Nucleus accumbens (tissue), 56 donors: ENCODE measurements at regions not wholly inside any gene's neighbourhood (a gene's known extent, or its start where the extent isn't known, plus 50 kb on each side); places are given as distances from the start of the nearest gene placed in this dataset.
A peak's percentile ranks its signal among the peaks of the same experiment; 100 is the strongest.

Experiments used
- DNase-seq, 56 donors: peaks; one replicate each; lab custom pipeline; 2025; lab: John Stamatoyannopoulos, UW

DNA sequence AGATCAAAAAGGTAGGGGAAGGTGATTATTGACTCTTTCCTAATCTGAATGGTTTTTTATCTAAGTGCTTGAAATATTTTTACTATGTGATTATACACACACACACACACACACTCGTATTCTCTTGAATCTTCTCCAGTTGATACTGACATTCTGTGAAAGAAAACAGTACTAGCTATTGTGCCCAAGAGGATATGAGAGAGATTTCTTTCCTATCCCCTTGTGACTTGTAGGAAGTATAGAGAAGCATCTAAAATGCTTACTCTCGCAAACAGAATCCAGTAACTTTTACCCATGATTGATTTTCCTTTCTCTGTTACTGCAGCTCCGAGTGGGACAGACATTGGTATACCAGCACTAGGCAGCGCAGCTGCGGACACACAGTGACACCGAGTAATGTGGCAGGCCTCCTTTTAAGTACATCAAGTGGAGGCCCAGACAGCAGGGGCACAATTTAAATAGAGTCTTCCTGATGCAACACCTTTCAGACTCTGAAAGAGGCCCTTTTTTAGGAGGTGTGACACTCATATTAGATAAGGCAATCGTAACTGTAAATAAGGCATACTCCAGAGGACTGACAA lies 421.0 kb upstream of the CNTN4 start:
- DNase-seq: no peak

DNA sequence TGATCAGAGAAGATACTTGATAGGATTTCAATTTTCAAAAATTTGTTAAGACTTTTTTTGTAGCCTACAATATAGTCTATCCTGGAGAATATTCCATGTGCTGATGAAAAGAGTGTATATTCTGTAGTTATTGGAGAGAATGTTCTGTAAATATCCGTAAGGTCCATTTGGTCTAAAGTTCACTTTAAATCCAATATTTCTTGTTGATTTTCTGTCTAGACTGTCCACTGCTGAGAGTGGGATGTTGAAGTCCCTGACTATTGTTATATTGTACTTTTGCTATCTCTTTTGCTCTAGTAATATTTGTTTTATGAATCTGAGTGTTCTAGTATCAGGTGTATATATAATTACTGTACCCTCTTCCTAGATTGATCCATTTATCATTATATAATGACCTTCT lies 406.2 kb upstream of the CNTN4 start:
- DNase-seq: no peak

DNA sequence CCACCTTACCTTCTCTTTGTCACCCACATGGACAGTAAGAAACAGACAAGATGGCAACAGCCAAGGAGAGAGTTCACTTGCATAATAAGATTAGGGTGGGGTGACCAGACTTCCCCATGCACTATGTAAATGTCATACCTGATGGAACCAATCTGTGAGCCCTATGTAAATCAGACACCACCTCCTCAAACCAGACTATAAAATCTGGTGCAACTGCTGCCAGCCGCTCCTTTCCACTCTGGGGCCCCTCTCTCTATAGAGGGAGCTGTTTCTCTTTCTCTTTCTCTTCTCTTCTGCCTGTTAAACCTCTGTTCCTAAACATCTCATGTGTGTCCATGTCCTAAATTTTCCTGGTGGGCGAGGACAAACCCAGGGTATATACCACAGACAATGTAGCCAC lies 405.5 kb upstream of the CNTN4 start:
- no peak for DNase-seq

DNA sequence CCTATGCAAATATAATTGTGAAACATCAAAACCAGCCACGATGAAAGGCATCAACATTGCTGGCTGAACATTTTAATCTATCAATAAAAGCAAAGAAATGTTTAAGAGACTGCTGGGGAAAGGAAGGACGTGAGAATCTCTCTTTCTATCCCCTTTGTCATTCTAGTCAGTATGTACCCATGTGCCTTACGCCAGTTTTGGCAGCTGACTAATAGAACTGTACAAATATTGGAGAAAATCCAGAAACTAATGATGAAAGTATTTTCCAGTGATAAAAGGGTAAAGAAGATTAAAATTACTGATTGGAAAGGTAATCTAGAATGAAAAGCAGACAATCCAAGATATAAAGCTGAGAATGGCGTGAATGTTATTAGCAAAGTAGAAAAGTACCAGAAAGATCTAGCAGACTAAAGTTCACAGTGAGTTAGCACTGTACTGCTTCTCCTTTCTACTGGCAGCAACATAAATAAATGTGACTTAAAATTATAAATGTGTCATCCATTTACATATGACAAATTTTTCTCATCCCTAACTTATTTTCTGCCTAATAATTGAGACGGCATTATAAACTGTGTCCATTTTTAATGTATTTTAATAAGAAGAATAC lies 401.9 kb upstream of the CNTN4 start:
- no peak for DNase-seq

DNA sequence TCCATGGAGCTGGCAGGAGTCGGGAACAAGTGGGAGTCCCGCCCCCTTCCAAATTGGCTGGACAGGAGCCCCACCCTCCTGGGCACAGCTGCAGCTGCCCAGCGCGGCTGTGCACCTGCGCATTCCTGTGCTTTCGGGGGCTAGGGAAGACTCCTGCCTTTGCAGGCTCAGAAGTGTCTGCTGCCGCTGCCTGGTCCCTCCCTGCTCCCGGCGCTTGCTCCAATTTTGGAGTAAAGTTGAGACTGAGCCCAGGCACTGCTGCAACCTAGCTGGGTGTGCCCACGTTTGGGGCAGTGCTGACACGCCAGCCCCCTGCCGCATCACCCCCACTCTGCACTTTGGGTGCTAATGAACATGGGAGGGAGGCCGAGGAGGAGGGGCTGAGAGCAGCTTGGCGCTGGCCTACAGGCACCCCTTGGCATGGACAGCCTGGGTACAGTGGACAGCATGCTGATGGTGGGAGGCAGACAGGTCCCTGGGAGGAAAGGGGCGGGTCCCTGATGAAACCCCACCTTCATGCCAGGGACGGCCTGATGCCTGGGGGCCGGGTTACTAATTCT lies 399.2 kb upstream of the CNTN4 start:
- DNase-seq: no peak

DNA sequence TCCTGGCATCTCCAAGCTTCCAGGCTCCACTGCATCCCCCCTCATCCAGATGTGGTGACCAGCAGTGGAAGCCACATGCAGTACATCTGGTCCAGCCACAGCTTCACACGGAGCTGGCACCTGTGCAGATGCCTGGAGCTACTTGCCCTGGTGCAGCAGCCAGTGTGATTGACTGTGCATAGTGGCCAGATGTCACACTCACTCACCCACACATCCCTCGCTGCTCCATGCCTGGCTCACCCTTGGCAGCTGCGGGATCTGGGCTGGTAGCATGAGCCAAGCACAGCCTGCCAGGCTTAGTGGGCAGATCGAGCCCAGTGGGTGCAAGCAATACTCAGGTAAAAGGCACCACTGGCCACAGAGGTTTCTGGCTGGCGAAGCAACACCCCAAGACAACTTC lies 398.0 kb upstream of the CNTN4 start:
- no peak for DNase-seq

DNA sequence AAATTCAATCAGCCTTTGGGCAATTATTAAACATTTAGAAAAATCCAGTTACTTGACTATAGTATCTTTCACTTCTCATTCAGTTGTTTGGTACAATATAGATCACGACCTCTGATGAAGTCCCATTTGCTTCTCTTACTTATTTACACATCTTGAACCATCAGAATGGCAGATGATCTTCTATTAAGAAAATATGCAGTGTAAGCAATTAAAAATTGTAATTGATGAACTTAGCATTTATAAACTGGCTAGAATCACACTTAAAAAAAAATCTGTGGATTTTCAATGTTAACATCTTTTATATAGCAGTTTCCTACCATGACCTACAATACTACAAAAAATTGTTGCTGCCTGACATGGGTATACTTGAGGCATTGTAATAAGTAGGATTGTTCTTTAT lies 395.5 kb upstream of the CNTN4 start:
- no peak for DNase-seq

DNA sequence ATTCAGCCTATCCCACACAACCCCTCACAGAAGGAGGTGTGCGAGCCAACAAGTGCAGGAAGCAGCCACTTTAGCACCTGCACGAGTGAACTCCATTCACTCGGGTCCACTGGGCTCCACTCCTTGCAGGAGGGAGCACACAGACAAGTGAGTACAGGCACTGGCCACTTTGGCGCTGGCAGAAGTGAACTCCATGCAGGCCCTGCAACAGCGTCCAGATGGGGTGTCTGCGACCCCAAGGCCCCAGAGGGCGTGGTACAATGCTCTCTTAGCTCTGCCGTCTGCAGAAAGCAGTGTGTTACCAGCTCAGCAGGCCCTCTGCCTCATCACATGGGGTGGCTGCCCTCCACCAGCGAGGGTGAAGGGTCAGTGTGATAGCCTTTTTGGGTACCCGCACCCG lies 388.0 kb upstream of the CNTN4 start:
- DNase-seq: no peak

DNA sequence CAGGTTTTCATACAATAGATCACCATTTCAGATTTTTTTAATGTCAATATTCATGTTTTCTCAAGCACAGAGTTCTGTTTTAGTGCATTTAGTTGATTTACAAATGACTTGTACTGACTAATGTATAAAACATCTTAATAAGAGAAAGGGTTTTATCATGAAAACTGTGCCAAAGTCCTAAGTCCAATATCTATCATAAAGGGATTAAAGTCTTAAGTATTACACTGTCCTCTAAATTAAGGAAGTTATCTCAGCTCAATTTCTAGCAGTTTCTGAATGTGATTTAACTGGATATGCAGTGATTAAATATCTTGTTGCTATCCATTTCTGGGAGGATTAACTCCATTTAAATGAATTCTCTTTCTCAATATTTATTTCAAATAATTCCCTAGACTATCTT lies 381.1 kb upstream of the CNTN4 start:
- DNase-seq: no peak

DNA sequence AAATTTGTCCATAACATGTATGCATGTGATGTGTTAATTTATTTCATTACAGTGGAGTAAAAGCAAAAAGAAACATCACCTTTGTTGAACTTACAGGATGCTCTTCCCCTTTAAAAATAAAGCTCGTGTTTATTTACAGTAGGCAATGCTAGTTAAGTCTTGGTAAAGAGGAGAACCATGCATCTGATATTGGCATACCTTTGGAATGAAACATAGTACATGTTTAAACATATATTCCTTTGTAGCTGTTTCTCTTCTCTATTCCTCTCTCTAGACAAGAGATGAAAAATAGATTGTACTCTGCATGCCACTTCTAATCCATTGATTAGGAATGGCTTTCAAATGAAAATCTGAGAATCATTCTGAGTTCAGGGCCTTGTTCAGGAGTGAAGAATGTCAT lies 374.9 kb upstream of the CNTN4 start:
- no peak for DNase-seq

DNA sequence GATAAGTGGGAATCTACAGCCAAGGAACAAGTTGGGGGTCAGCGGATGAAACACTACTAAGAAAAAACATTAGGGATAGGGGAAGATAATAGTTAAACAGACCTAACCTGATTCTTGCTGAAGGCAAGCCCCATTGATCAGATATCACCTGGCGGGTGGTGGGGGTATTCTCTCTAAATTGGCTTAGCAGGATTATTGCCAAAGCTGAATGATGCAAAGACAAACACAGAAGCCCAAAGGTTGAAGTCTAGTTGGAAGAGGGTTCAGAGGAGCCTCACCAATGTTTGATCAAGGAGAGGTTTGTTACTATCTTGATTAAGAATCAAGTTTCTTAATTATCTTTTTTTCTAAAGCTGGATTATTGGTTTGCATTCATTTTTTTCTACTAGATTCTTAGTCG lies 371.9 kb upstream of the CNTN4 start:
- DNase-seq: no peak

DNA sequence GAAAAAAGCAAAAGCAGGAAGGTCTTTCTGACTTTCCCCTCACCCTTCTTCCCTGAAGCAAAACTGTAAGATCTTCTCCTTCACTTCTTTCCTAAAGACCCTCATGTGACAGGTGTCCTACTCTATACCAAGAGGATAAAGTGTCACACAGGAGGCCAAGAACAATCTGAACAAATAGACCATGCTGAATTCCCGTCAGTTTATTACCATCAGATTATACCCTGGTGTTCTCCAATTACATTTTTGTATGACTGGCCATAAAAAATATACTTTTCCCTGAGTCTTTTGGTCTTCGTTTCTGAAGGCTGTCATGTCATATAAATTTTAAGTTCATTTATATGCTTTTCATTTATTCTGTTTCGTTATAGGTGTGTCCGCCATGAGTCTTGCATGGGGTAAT lies 371.4 kb upstream of the CNTN4 start:
- no peak for DNase-seq

DNA sequence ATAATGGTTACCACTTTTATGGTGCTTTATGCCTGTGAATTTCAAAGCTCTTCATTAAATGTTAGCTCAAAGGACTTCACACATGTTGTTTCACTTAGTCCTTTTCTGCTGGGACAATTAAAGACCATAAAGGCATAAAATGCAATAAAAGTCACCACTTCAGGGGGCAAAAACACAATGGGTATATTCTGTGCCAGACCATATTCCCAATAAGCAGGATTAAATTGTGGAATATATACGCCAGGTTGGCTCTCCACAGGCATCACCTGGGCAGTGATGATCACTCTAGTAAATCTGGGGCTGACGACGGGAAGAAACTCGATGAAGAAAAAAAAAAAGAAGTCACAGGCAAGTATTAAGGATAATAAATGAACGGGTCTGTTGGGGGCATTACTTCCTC lies 370.2 kb upstream of the CNTN4 start:
- DNase-seq: no peak

DNA sequence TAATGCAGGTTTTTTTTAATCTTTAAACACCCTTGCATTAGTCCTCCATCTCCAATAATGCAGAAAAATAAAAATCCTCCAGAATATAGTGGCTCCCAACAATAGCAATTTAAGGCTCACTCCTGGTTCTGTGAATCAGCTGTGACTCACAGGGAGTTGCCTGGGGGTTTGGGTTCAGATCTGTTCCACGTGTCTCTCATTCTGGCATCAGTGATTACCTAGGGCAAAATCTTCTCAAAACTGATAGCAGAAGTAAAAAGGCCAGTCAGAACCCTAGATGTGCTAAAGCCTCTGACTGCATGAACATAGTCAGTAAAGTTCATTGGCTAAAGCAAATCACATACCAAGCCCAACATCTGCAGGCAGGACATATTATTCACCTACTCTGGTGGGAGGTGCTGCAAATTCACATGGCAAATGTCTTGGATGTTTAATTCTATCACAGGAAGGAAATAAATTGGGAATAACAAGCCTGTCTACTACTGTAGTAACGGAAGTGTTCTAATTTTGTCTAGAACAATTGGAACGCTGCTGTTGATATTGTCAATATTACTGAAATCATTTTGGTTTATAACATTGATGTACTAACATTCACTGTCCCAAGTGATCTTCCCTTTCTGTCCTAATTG lies 364.1 kb upstream of the CNTN4 start:
- peak in 16 of 56 donors; percentile 2 to 59 (median 18) for DNase-seq

DNA sequence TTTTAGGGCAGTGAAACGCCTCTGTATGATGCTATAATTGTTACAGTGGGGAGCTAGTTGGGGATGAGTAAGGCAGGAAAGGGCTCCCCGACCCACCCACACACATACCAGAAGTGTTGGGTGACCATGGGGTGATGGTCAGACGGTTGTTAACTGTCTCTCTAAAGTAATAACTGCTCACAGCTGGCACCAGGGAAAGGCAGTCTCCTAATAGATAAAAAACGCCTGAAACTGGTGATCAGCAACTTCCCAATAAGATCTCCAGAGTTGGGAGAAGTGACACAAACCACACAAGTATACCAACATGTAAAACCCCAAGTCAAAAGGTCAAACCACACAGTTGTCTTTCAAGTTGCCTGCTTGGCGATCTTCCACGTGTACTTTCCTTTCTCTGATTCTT lies 346.5 kb upstream of the CNTN4 start:
- no peak for DNase-seq

DNA sequence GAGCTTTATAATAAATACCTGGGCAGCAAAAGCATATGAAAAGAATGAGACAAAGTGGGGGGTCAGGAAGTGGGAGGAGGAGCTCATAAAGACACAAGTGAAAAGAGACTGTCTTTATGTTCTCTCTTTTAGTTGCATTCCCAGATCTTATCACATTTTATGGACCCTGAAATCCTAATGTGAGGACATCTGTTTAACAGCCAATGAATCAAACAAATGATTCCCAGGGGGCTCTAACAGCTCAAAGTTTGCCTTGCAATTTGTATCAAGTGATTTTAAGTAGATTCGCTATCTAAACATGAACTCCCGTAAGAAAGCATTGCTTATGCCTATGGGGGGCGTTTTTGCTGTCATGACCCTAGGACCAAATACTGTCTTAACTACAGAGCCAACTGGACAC lies 332.3 kb upstream of the CNTN4 start:
- DNase-seq: no peak

DNA sequence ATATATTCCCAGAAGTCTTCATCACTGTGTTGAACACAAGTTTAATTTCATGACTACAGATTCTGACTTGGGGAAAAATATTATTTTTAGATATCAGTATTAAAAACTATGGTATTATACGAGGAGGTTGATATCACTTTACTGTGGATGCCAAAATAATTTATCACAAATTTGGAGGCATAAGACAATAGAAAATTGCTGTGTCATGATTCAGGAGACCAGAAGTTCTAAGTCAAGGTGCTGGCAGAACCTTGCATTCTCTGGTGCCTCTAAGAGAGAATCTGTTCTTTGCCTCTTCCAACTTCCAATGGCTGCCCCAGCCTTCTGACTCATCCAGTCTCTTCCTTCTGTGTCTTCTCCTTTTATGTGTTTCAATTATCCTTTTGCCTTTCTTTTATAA lies 325.0 kb upstream of the CNTN4 start:
- DNase-seq: no peak

DNA sequence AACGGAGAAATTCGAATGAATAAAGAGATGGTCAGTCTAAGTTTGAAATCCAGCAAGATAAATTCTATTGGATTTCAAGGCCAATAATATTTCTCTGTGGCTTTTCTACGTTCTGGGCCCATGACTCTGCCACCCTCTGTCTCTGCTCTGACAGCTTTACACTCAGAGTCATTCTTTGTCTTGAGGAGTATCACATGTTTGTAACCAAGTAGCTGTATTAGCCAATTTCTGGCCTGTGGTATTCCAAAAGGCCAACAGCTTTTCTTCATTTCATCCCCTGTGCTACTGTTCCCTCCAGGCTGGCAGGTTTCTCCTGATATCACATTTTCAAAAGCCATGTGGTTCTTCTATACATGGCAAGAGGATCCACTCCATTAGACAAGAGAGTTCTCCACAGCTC lies 324.1 kb upstream of the CNTN4 start:
- no peak for DNase-seq

DNA sequence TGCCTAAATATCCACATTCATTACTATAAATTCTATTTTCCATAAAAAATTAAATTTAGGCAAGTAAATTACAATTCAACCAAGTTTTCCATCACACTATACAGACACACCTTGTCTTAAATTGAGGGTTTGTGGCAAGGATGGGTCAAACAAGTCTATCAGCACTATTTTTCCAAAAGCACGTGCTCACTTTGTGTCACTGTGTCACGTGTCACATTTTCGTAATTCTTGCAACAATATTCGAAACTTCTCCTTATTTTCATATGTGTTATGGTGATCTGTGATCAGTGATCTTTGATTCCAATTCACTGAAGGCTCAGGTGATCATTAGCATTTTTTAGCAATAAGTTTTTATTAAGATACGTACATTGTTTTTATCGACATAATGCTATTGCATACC lies 323.3 kb upstream of the CNTN4 start:
- no peak for DNase-seq

DNA sequence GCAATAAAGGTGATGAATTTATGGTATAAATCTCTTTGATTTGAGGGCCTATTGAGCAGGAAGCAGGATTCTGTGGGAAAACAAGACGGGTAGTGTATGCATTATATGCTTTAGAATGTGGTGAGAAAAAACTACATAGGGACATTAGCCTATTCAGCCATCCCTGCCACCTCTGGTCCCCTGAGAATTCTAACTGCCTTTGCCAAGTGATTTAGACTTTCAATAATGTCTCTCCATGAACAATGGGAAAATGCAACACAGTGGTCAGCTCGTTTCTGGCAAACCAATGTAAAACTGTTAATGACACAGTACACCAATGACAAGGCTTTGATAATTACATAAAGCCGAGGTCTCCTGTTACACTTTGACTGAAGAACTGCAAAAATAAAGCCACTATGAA lies 314.7 kb upstream of the CNTN4 start:
- DNase-seq: no peak

DNA sequence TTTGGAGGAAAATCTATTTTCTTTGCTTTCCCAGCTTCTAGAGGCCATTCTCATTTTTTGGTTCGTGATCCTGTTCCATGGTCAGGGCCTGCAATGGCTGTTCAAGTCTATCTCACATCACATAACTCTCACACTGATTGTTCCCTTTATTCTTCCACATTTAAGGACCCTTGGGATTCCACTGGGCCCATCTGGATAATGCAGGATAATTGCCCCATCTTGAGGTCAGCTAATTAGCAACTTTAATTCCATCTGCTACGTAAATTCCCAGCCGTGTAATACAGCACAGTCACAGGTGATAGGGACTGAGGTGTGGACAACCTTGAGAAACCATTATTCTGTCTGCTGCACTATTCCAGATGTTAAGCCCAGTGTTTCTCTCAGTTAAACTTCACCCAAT lies 311.6 kb upstream of the CNTN4 start:
- DNase-seq: no peak

DNA sequence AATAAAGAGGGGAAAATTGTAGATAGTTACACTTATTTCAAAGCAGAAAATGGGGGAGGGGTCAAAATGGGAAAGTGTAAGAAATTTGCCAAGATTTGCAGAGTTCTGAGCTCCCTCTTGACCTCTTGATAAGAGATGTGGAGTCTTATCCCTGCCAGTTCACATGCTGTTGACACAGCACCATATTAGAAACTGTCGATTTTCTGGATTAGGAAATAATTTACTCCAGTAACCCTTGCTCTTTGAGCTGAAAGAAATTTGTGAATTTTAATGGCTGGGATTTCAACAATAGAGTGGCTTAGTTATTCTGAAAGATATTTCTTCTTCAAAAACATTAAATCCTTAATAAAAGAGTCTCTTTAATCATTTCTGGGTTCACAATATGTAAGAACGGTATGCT lies 306.2 kb upstream of the CNTN4 start:
- DNase-seq: no peak
